Stimulated activated CD4-positive, alpha-beta T cell treated with anti-CD3 and anti-CD28 coated beads, TNF-alpha, amount 100 ng/mL, for 48 hours (primary cell): ENCODE measurements at regions not wholly inside any gene's neighbourhood (a gene's known extent, or its start where the extent isn't known, plus 50 kb on each side); places are given as distances from the start of the nearest gene placed in this dataset.
"Not testable (repeated sequence)": the region's sequence is repeated elsewhere in the genome, so short reads cannot be mapped to it uniquely, and the experiment has no call there.

Source experiments
- DNase-seq, 3 donors: peaks; one replicate each; pipeline ENCODE4 v3.0.0-alpha.2; 2020; ENCODE audit warnings: low read depth in 3 of 3

DNA sequence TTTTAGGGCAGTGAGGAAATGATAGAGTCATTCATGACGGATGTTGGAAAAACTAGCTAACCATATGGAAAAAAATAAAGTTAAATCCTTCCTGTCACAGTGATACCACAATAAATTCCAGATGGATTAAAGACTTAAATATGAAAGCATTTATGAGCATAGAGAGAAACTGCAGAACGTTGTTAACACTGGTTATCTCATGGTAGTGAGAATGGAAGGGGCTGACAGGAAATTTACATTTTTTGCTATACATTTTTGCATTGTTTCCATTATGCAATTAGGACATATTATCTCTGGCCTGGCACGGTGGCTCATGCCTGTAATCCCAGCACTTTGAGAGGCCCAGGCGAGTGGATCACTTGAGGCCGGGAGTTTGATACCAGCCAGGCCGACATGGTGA, 130.5 kb upstream of the VOPP1 start:
- not testable (repeated sequence) for DNase-seq

DNA sequence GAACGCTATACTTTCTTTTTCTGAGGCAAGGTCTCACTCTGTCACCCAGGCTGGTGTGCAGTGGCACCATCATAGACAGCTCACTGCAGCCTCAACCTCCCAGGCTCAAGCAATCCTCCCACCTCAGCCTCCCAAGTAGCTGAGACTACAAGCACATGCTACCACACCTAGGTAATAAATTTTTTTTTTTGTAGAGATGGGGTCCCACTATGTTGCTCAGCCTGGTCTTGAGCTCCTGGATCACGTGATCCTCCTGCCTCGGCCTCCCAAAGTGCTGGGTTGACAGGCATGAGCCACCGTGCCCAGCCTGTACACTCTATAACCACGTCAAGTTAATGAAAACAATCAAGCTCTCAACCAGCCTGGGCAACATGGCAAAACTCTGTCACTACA, 127.1 kb upstream of the VOPP1 start:
- DNase-seq, result not testable (repeated sequence)

DNA sequence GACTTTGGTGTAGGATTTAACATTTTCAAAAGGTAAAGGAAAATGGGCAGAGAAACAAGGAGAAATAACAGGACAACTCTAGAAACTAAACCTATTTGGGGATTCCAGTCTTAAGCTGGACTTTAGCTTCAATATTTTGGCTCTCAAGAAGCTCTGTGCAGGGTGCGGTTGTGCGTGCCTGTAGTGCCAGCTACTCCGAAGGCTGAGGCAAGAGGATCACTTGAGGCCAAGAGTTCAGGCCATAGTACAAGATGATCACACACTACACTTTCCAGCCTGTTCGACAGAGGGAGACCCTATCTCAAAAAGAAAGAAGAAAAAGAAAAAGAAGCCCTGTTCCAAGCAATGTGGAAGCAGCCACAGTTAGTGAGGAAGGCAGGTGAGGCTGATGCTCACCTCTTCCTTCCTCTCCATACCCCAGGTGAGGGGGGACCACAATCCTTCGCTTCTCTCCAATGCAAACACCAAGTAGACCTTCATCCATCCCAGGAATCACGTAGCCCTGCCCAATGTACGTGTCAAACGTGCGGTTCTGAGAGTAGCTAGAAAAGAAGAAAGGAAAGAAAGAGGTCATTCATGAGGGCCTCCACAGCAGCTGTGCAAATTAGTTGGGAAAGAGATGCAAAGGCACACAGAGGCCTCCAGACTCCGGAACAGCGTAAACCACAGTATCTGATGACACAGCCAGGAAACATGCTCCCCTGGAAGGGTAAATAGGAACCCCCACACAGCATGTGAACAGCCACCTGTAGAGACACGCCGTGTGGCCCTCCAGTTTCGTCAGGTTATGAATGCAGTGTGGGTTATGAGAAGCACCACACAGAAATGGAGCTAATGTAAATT, 126.5 kb upstream of the VOPP1 start:
- peak in 1 of 3 donors; percentile 2 for DNase-seq

DNA sequence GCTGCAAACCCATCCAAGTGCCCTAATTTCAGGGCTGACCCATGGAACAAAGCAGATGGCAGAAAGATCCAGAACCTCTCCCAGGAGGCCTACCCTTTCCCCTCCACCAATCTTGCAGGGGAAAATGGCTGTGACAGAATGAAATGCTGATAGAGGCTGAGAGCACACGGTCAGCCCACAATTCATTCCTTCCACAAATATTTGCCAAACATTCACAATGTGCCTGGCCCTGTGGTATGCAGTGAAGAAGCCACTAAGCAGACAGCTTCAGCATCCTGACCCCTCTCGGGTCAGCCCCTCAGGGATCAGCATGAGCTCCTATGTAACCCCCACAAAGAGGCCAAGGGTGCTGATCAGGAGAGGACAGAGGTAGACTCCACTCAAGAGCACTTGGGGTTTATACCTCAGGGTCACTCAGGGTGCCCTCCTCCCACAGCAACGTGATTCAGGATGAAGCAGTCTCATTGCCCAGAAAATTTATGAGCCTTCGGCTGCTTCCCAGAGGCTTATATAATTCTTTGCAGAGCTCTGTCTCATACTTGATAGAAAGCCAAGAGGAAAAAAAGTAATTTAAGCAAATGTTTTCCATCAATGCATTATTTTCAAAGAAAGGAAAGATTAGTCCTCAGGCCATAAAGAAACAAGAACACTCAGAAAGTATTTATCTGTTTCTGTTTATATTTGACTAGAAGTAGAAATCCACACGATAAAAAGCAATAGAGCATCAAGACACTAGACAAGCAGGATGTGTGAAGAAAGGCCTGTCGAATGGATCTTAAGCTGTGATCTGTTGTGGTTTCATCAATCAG, 123.8 kb upstream of the VOPP1 start:
- not testable (repeated sequence) for DNase-seq

DNA sequence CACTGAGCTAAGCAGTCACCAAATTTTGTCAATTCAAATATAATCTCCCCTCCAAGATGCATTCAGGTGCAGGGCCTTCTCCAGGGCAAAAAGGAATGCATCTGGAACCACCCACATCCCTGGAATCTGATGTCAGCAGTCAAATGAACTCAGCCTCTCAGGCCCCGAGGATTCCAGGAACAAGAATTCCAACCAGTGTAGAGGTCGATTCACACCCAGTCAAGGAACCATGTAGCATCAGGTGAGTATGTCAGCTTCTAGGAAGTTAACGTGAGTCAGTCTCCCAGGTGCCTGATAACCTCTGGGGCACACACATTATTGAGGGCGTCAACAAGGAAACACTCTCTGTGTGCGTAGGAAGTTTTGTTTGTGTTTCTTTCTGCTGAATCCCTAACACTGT, 122.2 kb upstream of the VOPP1 start:
- not testable (repeated sequence) for DNase-seq

DNA sequence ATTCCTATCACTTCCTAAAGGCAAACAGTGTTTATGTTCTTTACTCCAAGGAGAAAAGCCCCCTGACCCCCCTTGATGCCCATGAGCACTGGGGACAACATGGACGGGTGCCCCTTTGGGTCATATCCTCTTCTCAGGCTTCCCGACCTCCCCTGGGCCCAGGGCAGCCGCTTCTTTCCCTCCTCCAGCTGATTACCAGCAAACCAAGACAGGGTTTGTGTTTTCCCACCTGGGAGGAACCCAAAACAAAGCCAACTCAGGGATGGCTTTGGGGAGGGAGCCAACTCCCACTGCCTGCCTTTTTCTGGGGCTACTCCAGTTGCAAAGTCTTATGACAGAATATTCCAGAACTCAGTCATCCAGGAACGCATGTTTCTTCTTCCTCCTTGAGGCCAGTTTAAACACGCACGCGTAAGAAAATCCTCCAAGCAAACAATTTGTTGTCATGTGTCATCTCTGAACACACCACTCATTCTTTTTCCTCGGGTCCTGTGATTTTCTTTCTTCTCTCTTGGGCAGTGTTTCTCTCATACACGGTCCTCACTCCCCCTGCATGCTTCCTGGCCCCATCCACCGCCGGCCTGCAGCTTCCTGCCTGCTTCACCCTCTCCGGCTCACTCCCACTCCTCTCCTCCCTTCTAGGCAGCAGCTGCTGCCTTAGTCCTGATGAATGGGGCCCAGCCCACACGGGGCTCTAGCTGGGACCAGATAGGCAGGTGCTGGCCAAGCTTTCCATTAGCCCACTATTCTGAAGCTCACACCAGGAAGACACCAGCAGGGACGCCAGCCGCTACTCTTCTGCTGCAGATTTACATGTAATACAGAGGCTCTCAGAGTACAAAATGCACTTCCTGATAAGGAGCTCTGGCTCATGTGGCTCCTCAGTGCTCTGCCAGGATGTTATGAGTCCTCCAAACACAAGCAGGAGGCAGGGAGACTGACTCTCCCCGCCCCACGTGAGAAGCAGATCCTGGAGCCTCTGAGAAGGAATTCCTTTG, 116.7 kb upstream of the VOPP1 start:
- DNase-seq, result not testable (repeated sequence)

DNA sequence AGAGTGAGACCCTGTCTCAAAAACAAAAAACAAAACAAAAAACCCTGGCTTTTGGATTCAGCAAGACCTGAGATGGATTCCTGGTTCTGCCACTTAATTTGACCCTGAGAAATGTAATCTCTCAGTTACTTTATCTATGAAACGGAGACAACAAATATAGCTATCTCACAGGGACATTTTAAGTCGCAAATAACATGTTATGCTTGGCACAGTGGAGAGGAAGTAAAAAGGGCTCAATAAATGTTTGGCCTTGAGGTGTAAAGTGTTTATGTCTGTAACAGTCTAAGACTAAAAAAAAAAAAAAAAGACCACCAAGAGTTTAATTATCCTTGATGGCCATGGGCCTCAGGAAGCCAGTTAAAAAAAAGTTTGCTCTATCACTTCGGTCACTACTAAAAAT, 116.0 kb upstream of the VOPP1 start:
- DNase-seq, result not testable (repeated sequence)

DNA sequence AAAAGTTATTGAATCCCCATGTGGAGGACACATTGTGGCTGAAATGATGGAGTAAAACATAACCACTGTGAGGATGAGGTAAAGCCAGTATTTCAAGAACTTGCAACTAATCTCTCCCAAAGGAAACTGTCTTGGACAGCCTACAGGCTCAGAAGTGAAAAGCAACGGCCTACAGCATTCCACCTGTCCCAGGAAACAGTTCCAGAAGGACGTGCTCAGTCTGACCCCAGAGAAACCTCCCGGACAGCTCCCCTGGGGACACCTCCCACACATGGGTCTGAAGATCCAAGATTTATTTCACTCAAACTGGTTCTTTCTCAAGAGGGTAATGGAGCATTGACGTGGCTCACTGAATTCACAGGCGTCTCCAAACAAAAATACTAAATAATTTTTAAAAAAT, 115.0 kb upstream of the VOPP1 start:
- not testable (repeated sequence) for DNase-seq

DNA sequence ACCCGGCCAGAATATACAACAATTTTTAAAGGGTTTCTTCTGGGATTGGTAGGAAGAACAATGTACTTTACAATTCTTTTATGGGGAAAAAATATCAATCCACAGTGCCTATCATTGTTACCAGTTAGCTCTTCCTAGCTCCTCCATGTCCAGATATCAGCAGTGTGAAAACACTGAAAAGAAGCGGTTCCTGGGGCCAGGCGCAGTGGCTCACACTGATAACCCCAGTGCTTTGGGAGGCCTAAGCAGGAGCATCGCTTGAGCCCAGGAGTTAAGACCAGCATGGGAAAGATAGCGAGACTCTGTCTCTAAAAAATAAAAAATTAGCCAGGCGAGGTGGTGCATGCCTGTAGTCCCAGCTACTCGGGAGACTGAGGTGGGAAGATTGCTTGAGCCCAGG, 114.5 kb upstream of the VOPP1 start:
- not testable (repeated sequence) for DNase-seq

DNA sequence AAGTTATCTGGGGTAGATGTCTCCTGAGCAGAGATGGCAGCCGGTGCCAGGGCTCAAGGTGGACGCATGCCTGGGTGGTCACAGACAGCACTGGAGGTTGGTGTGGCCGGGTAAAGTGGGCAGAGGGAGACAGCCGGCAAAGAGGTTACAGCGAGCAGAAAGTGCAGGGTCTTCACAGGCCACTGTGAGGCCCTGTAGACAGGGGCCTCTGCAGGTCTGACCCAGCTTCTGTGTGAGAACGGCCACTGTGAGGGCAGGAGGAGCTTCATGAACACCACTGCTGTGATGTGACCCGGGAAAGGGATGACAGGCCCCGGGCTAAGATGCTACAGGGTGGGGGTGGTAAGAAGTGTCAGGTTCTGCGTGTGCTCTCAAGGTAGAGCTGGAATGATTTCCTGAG, 111.2 kb upstream of the VOPP1 start:
- not testable (repeated sequence) for DNase-seq

DNA sequence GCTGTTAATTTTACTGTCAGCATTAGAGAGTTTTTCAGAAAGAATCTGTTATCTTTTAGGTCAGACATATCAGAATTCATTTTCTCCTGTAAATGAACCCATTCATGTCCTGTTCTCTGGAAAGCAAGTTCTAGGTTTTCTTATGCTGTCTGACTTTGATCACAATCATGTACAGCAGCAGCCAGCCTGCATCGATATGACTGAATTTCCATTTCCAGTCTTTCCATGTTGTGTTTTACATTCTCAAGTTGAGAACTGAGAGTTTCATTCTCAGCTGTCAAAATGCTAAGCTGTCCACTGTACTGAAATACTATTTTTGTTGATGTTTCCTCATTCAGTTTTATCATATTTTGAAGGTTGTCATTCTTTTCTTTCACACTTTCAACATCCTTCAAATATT, 103.3 kb upstream of the VOPP1 start:
- not testable (repeated sequence) for DNase-seq

DNA sequence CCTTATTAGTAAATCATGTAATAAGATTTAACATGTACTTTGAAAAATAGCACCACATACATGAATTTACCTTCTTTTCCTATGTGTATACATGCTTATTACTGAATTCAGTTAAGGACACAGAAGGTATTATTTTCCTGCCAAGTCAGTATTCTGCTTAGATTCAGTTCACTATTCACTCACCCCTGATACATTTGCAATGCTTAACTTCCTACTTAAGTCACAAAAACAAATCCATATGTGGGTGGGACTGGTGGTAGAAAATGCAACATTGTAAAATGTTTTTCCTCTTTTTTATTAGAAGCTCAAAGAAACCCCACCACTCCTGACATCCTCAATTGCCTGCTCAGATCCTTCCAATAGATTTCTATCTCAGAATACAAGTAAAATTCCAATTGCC, 101.2 kb upstream of the VOPP1 start:
- DNase-seq, result not testable (repeated sequence)

DNA sequence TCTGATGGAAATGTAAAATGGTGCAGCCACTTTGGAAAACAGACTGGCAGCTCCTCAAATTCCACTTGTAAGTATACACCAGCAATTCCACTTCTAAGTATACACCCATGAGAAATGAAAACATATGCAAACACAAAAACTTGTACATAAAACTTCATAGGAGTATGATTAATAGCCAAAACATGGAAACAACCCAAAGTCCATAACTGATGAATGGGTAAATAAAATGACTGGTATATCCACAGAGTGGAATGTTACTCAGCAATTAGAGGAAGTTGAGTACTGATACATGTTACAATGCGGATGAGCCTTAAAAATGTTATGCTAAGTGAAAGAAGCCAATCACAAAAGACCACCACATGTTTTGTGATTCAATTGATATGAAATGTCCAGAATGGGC, 99.8 kb upstream of the VOPP1 start:
- not testable (repeated sequence) for DNase-seq

DNA sequence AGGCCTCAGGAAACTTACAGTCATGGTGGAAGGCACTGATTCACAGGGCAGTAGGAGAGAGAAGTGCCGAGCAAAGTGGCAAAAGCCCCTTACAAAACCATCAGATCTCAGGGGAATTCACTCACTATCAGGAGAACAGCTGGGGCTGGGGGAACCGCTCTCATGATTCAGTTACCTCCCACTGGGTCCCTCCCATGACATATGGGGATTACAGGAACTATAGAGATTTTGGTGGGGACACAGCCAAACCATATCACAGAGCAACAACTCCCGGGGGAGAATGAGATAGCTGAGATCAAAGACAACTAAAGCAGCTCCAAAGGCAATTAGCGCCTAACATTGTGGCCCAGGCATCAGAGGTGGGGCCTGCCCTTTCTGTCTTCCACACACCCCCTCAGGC, 85.4 kb upstream of the VOPP1 start:
- no peak for DNase-seq

DNA sequence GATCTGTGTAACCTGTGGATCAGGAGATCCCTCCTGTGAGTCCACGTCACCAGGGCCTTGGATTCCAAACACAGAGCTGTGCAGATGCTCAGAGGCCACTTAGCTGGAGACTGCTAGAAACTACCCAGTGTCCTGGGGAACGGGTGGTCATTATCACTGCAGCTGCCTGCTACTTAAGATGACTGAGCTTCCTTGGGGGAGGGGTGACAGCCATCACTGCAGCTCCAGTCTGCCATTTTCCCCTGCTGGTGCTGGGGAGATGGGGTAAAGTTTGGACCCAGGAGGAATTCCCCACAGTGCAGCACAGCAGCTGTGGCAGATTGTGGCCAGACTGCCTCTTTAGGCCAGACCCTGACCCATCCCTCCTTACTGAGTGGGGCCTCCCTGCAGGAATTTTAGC, 78.8 kb upstream of the VOPP1 start:
- no peak for DNase-seq

DNA sequence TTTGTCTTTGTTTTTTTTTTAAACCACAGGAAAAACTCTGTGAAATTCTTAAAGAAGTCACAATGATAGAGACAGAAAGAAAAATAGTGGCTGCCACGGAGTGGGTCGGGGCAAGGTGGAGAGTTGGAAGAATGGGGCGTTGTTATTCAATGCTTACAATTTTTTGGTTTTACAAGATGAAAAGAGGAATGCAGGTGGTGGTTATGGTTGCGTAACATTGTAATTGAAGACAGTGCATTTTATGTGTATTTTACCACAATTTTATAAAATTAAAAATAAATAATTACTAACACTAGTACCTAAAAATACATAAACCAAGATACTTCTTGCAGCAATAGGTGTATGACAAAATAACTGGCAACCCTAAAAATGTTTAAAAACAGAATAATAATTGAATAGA, 76.9 kb upstream of the VOPP1 start:
- DNase-seq, result no peak

DNA sequence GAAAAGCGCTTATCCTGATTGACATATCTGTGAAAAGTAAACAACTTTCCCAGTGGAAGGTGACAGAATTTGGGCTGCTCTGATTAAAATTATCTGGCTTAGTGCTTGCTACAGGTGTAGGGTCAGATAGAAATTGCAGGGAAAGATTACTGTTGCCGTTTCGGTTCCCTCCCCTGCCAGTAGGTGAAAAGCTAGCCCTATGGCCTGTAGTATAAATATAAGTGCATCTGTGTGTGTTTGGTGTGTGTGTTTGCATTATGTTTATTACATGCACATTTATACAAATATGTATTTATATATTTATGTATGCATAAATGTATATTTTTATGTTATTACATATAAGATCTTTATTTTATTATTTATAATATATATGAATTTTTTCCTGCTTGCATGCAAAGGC, 72.3 kb upstream of the VOPP1 start:
- DNase-seq, result no peak

DNA sequence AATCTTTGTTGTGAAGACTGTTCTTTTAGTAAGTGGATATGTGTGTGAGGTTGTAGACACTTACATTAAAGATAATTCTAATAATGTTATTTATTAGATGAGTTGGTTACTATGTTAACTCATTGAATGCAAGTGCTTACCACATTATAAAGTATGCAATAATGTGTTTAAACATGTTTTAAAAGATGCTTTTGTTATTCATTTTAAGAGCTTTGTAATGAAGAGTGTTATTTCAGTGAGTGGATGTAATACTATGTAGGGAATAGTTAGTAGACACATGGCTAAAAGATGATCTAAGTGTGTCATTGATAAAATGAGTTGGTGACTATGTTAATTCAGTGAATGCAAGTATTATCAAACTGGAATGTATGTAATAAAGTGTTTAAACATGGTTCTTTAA, 70.0 kb upstream of the VOPP1 start:
- DNase-seq, result no peak

DNA sequence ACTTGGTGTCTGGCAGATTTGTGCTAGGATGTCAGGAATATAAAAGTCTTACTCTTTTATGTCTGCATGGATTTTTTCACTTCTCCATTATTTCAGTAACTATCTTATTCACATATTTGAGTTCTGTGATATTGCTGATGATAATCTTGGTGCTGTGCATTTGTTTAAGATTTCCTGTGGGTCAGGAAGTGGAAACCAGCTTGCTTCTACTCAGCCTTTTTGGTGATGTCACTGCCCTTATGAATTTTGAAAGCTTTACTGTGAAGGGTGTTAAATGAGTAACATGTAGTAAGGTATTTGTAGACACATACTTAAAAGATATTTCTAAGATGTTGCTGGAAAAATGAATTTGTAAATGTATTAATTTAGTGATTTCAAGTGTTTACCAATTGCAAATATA, 69.5 kb upstream of the VOPP1 start:
- DNase-seq, result no peak

DNA sequence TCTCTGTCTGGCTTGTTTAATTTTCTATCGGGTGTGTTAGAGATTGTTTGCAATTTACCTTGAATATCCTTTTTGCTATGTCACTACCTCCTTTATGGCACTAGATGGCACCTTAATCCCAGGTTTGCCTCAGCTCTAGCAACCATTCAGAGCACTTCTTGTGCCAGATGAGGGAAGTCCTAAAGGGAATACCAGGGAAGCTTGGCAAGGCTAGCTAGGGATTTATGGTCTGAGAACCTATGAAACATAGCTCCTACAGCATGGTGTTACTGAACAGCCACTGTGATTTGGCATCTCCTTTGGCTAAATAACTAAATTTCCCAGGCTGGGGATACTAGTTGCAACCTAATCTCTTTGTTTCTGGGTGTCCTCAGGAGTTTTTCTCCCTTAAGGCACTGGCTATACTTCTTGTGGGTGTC, 69.0 kb upstream of the VOPP1 start:
- DNase-seq, result peak in 2 of 3 donors; percentile 8 to 11

DNA sequence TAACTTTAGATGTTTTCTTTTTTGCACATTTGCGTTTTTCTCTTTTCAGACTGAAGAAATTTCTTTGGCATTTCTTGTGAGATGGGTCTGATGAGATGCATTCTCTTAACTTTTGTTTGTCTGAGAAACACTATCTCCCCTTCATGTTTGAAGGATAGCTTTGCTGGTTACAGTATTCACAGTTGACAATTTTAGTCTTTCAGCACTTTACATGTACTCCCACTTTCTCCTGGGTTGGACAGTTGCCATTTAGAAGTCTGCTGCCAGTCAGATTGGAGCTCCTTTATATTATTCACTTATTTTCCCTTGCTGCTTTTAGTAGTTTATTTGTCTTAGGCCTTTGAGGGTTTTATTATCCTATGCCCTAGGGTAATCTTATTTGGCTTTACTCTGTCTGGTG, 67.3 kb upstream of the VOPP1 start:
- no peak for DNase-seq
